GM12872 (cell line): ENCODE measurements at regions not wholly inside any gene's neighbourhood (a gene's known extent, or its start where the extent isn't known, plus 50 kb on each side); places are given as distances from the start of the nearest gene placed in this dataset.

ENCODE experiments used
- CTCF ChIP-seq: IDR thresholded peaks from 3 replicates; pipeline ENCODE4 v1.5.1; 2011; ENCODE audit warnings: low read depth, mild to moderate bottlenecking, low read length, moderate library complexity; ENCODE audit not compliant: insufficient read depth

- no peak for TF ChIP-seq CTCF
Observed at GRCh38 chr14:61992926-61993325, 230.7 kb downstream of the SNAPC1 start.

DNA sequence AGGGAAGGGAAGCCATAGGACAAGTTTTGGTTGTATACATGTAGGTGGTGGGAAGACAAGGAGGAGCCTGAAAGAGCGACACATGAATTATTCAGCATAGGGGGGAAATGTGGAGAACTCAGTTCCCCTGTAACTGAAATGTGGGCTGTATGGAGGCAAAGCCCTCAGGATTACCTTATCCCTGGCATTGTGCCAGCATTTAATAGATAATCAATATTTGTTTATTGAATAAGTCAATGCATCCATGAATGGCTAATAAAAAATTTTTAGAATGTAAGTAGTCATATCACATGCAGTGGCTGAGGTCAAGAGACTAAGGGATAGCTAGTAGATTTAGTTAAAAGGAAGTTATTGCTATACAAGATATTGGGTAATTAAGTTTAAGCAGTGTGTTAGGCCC lies 232.4 kb downstream of the SNAPC1 start:
- no peak for TF ChIP-seq CTCF

DNA sequence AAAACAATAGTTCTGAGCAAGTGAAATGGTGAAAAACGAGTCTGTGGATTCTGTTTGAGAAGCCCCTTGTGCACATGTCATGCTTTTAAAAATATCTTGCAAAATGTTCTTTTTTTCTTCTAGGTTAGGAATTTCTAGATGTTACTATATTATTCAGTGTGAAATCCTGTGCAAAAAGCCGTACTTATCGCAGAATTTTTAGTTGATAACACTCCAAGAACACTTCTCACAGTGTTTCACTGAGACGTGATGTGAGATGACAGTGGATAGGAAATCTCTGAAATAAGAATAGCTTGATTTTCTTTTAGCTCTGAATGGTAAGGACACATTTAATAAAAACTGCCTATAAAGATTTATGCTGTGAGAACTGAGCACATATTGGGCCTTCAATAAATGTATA lies 234.5 kb downstream of the SNAPC1 start:
- no peak for TF ChIP-seq CTCF

DNA sequence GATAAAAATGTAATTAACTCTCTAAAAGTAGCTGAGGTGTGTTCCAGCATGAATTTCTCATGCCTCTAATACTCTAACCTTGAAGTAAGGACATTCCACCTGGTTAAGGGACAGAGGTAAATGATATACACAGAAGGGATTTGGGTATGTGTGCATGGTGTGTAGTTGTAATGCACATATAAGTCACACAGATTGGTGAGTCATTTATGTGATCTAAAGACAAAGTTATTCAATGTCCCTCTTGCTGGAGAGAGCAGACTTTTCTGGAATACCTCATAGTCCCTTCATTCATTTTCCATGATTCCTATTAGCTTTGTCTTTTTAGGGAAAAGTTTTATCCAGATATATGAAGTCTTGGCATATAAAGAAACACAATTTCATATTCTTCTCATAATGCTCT lies 234.9 kb downstream of the SNAPC1 start:
- no peak for TF ChIP-seq CTCF

- no peak for TF ChIP-seq CTCF
Observed at GRCh38 chr14:62001963-62002362, 239.7 kb downstream of the SNAPC1 start.

GRCh38 chr14:62002642-62003041 lies 240.4 kb downstream of the SNAPC1 start:
- no peak for TF ChIP-seq CTCF

- TF ChIP-seq CTCF = no peak
Observed at GRCh38 chr14:62003701-62004100, 241.5 kb downstream of the SNAPC1 start.
